Lower lobe of right lung (tissue), 2 donors: ENCODE measurements at regions not wholly inside any gene's neighbourhood (a gene's known extent, or its start where the extent isn't known, plus 50 kb on each side); places are given as distances from the start of the nearest gene placed in this dataset.

Source experiments
- ATAC-seq, 2 donors: fragments of 200-7000 bp; cut with Tn5 transposase; one replicate each; pipeline ENCODE4 v1.9.1; 2020 to 2022; ENCODE audit warnings: mild to moderate bottlenecking in 2 of 2, moderate library complexity in 2 of 2
- DNase-seq: peaks from one replicate; pipeline ENCODE4 v3.0.0-alpha.2; 2020
- H3K27ac ChIP-seq: fragments of 200-600 bp; one replicate; pipeline ENCODE4 v1.8.0; 2022
- H3K27me3 ChIP-seq: fragments of 200-600 bp; one replicate; pipeline ENCODE4 v1.8.0; 2022; ENCODE audit warnings: low read depth
- H3K36me3 ChIP-seq: fragments of 200-600 bp; one replicate; pipeline ENCODE4 v1.8.0; 2022; ENCODE audit warnings: mild to moderate bottlenecking
- H3K4me1 ChIP-seq: fragments of 200-600 bp; one replicate; pipeline ENCODE4 v1.8.0; 2022
- H3K4me3 ChIP-seq: fragments of 200-600 bp; one replicate; pipeline ENCODE4 v1.8.0; 2022; ENCODE audit warnings: mild to moderate bottlenecking
- H3K9me3 ChIP-seq: fragments of 200-600 bp; one replicate; pipeline ENCODE4 v1.8.0; 2022
- intact Hi-C: fragments of 100-400 bp; cut with DNase I; formaldehyde crosslinking; loops from one replicate; pipeline ENCODE4 v1.11.0; 2022
- TF ChIP-seq, protein P1 (sequence below): fragments of 200-600 bp; IDR thresholded peaks from one replicate; pipeline ENCODE4 v1.8.0; 2022; ENCODE audit warnings: antibody characterized with exemption, mild to moderate bottlenecking
- donor health status: DM: no; HTN: yes; CAD: no; lungs with severe emphysema.

DNA sequence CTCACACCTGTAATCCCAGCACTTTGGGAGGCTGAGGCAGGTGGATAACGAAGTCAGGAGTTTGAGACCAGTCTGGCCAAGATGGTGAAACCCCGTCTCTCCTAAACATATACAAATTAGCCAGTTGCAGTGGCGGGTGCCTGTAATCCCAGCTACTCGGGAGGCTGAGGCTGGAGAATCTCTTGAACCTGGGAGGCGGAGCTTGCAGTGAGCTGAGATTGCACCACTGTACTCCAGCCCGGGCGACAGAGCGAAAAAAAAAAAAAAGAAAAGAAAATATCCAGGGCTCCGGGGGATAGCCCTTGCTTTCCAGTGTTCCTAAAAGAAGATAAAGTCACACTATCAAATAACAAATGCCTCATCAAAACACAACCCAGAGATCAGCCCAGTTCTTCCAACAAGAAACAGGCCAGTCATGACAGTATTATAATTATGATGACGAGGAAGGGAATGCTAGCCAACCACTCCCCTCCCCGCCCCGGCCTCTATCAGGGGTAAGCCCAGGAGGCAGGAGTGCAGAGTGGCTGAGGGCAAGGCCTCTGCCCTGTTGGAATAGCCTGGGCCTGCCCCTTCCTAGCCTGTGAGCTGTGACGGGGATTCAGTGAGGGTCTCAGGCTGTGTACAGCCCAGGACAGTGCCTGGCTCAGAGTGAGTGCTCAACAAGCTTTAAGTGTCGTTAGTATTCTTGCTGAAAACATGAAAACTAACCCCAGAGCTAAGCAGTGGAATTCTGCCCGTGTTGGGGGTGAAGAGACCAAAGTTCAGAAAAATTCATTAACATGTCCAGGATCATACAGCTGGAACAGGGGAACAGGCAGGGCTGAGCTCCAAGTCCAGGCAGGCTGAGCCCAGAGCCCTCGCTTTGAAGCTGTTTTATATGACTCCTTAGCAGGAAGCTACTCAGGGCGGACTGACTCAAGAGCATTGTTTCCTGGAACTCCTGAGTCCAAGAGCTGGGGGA is 54.3 kb downstream of the FAM241B start:
- H3K4me3 ChIP-seq = no peak overlapping the region
- intact Hi-C loops = no loop called here
- H3K27me3 ChIP-seq = no peaks in the 10 kb centered on the region
- peak overlapping the region; percentile 83 for H3K27ac ChIP-seq
- ATAC-seq (peak; percentile 89 to 90), DNase-seq (peak; percentile 80)
- TF ChIP-seq, protein P1, sequence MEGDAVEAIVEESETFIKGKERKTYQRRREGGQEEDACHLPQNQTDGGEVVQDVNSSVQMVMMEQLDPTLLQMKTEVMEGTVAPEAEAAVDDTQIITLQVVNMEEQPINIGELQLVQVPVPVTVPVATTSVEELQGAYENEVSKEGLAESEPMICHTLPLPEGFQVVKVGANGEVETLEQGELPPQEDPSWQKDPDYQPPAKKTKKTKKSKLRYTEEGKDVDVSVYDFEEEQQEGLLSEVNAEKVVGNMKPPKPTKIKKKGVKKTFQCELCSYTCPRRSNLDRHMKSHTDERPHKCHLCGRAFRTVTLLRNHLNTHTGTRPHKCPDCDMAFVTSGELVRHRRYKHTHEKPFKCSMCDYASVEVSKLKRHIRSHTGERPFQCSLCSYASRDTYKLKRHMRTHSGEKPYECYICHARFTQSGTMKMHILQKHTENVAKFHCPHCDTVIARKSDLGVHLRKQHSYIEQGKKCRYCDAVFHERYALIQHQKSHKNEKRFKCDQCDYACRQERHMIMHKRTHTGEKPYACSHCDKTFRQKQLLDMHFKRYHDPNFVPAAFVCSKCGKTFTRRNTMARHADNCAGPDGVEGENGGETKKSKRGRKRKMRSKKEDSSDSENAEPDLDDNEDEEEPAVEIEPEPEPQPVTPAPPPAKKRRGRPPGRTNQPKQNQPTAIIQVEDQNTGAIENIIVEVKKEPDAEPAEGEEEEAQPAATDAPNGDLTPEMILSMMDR = no peak
- peaks cover 10% of the 10 kb centered on the region for H3K4me1 ChIP-seq
- H3K9me3 ChIP-seq = no peaks in the 10 kb centered on the region
- H3K36me3 ChIP-seq = no peaks in the 10 kb centered on the region

DNA sequence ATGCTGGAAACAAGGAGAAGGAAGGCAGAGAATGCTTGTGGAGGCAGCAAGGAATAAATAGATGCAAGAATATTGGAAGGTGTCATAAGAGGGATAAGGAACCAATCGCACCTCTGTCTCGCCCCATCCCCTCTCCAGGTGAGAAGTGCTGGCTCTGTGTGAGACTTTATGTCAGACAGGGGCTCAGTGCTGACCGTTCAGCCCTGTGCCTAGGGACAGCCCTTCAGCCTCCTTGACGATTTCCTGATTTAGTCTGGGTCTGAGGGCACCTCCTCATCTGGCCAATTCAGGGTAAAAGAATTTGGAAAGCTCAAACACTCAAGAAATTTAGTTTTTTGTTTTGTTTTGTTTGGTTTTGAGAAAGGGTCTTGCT is 54.9 kb downstream of the FAM241B start:
- Histone ChIP-seq H3K4me3 (no peak overlapping the region), H3K27me3 (no peaks in the 10 kb centered on the region), H3K27ac (peak overlapping the region; percentile 83), H3K4me1 (peaks cover 10% of the 10 kb centered on the region), H3K9me3 (no peaks in the 10 kb centered on the region), H3K36me3 (no peaks in the 10 kb centered on the region)
- TF ChIP-seq, protein P1 = no peak
- DNase-seq = no peak
- intact Hi-C loops = no loop called here
- peak; percentile 37 to 51 for ATAC-seq

DNA sequence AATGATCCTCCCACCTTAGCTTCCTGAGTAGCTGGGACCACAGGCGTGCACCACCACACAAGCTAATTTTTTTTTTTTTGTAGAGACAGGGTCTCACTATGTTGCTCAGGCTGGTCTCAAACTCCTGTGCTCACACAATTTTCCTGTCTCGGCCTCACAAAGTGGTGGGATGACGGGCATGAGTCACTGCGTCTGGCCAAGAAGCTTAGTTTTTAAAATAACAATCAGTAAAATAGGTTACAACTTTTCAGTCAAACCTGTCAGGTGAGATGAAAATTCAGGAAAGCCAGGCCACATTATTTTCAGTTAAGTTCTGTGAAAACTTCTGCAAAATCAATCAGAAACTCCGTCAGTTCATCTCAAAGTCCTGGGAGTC is 55.4 kb downstream of the FAM241B start:
- TF ChIP-seq, protein P1 = no peak
- peak overlapping the region; percentile 83 for H3K27ac ChIP-seq
- intact Hi-C loops = no loop called here
- no peak for ATAC-seq
- no peaks in the 10 kb centered on the region for H3K36me3 ChIP-seq
- DNase-seq = no peak
- H3K4me1 ChIP-seq = peaks cover 10% of the 10 kb centered on the region
- H3K27me3 ChIP-seq = no peaks in the 10 kb centered on the region
- no peaks in the 10 kb centered on the region for H3K9me3 ChIP-seq
- no peak overlapping the region for H3K4me3 ChIP-seq

DNA sequence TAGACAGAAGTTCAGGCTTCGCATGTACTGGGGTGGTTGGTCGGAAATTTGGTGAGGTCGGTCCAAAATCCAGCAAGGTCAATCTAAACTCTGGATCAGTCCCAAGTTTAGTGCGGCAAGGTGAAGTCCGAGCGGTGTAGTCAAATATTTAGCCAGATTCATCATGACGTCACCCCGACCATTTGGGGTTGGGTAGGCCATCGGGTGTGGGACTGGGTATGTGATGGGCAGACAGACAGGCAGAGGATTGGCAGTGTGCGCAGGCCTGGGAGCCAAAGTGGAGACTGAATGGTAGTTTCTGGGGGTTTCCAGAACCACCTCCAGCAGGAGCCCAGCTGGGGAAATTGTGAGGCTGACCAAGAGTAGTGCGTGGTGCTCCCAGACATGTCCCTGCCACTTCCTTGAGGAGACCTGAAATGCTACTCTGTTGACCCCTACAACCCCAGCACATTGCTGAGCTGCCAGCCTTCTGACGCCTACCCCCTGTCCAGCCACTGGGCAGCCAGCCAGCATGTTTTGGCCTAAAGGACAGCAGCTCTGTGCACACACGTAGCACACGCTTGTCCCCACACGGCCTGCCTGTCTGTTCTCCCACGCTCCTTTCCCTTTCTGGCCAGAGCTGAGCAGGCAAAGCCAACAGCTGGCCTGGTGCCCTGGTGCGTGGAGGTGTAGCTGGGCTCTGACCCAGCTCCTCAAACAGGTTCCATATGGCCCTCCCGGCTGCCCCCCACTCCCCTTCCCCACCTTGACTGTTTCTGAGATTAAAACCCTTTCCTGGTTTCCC is 55.9 kb downstream of the FAM241B start:
- intact Hi-C loops = no loop called here
- Histone ChIP-seq H3K4me1 (peaks cover 10% of the 10 kb centered on the region), H3K27me3 (no peaks in the 10 kb centered on the region), H3K4me3 (no peak overlapping the region), H3K9me3 (no peaks in the 10 kb centered on the region), H3K36me3 (no peaks in the 10 kb centered on the region), H3K27ac (no peak overlapping the region)
- ATAC-seq (no peak), DNase-seq (peak; percentile 47)
- TF ChIP-seq, protein P1 = no peak

DNA sequence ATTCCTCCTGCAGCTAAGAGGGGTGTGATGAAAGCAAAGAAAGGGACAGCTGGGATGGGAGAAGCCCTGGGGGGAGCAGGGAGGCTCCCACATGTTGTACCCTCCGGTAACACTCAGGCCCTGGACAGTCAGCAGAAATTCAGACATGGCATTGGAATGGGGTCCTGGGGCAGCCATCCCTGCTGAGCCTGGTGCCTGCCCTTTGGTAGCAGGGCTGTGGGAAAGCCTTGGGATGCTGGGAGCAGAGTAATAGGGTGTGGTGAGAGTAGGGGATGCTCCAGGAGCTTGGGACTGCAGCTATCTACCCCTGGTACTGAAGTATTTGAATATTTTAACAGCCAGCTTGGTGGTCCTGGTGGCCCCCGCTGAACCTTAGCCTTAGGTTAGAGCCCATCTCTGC is 56.8 kb downstream of the FAM241B start:
- no peak overlapping the region for H3K27ac ChIP-seq
- H3K9me3 ChIP-seq = no peaks in the 10 kb centered on the region
- no peak for ATAC-seq
- no peaks in the 10 kb centered on the region for H3K27me3 ChIP-seq
- no peak overlapping the region for H3K4me3 ChIP-seq
- no peak for DNase-seq
- TF ChIP-seq, protein P1 = no peak
- no peaks in the 10 kb centered on the region for H3K36me3 ChIP-seq
- H3K4me1 ChIP-seq = peaks cover 10% of the 10 kb centered on the region
- intact Hi-C loops = no loop called here
